Ascending aorta (tissue), 2 donors: ENCODE measurements at regions not wholly inside any gene's neighbourhood (a gene's known extent, or its start where the extent isn't known, plus 50 kb on each side); places are given as distances from the start of the nearest gene placed in this dataset.

Experiments
- DNase-seq, 2 donors: peaks; one replicate each; pipeline ENCODE4 v3.0.0-alpha.2; 2019; ENCODE audit warnings: low spot score in 2 of 2
- H3K27ac ChIP-seq, 2 donors: fragments of 200-600 bp; sonication (generic); one replicate each; pipeline ENCODE4 v1.5.1; 2016 to 2017; ENCODE audit warnings: mild to moderate bottlenecking in 1 of 2
- H3K27me3 ChIP-seq: fragments of 200-600 bp; sonication (generic); one replicate; pipeline ENCODE4 v1.5.1; 2017
- H3K36me3 ChIP-seq, 2 donors: fragments of 200-600 bp; sonication (generic); one replicate each; pipeline ENCODE4 v1.5.1; 2016
- H3K4me1 ChIP-seq, 2 donors: fragments of 200-600 bp; sonication (generic); one replicate each; pipeline ENCODE4 v1.5.1; 2016 to 2017; ENCODE audit warnings: mild to moderate bottlenecking in 1 of 2
- H3K4me3 ChIP-seq, 2 donors: fragments of 200-600 bp; sonication (generic); one replicate each; pipeline ENCODE4 v1.5.1; 2016 to 2017; ENCODE audit warnings: mild to moderate bottlenecking in 1 of 2
- H3K9me3 ChIP-seq, 2 donors: fragments of 200-600 bp; sonication (generic); one replicate each; pipeline ENCODE4 v1.5.1; 2016
- CTCF ChIP-seq, 3 experiments: fragments of 200-600 bp in 2 of 3; fragments of 450-650 bp in 1 of 3; sonication (generic) in 2 of 3; IDR thresholded peaks; one replicate each; pipeline ENCODE4 v1.5.1; 2016 to 2019; ENCODE audit warnings: antibody characterized with exemption in 3 of 3, mild to moderate bottlenecking in 1 of 3, moderate library complexity in 1 of 3
- intact Hi-C: fragments of 100-400 bp; cut with DNase I; formaldehyde crosslinking; loops from one replicate; pipeline ENCODE4 v1.15.1; 2023

- Histone ChIP-seq H3K4me3 (no peak overlapping the region), H3K36me3 (no peaks in the 10 kb centered on the region), H3K27ac (no peak overlapping the region), H3K9me3 (no peaks in the 10 kb centered on the region), H3K4me1 (no peaks in the 10 kb centered on the region), H3K27me3 (no peaks in the 10 kb centered on the region)
- intact Hi-C loops = no loop called here
- no peak for TF ChIP-seq CTCF (IDR thresholded peaks at IDR 0.05)
- DNase-seq = no peak
These were observed 1040.4 kb upstream of the WWC1 start for GRCh38 chr5:167250996-167251395.

DNA sequence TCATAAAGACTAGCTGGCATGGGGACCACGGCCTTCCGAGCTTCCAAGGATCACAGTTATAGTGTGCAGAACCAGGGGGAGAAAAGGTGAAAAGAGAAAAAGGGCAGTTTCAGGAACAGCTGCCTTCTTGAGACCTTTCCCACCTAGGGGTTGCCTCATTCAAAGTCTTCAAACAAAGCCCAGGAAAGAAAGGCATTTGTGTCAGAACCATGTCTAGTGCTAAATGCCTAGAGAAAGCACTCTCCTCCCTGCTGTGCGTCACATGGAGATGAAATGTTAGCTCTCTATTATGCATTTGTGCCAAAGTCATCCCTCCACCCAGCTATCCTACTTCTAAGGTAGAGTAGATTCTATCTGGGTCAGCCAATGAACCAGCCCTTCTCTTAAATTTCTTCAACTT is 1037.3 kb upstream of the WWC1 start:
- DNase-seq = no peak
- TF ChIP-seq CTCF (IDR thresholded peaks at IDR 0.05) = no peak
- H3K4me1 ChIP-seq = no peaks in the 10 kb centered on the region
- no peaks in the 10 kb centered on the region for H3K27me3 ChIP-seq
- H3K4me3 ChIP-seq = no peak overlapping the region
- H3K36me3 ChIP-seq = no peaks in the 10 kb centered on the region
- no peak overlapping the region for H3K27ac ChIP-seq
- intact Hi-C loops = no loop called here
- H3K9me3 ChIP-seq = no peaks in the 10 kb centered on the region

GRCh38 chr5:167255926-167256325 is 1035.5 kb upstream of the WWC1 start:
- TF ChIP-seq CTCF (IDR thresholded peaks at IDR 0.05) = no peak
- intact Hi-C loops = no loop called here
- Histone ChIP-seq H3K27ac (no peak overlapping the region), H3K4me3 (no peak overlapping the region), H3K36me3 (no peaks in the 10 kb centered on the region), H3K9me3 (no peaks in the 10 kb centered on the region), H3K27me3 (no peaks in the 10 kb centered on the region), H3K4me1 (no peaks in the 10 kb centered on the region)
- no peak for DNase-seq

DNA sequence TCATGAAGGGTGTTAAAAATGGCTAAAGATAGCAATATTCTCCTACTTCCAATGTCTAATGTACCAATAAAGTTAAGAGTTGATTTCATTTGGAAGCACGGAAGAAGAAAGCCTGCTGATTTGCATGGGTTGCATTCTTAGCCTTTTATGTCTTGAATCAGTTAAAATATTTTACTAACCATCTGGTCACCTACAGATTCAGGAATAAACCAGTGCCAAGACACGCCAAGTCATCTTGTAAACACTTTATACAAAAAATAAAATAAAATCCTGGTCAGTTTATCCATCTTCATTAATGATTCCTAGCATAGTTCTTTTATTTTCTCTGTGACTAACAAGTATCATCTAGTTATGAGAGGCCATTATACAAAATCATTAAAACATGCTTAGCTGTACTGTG is 1031.6 kb upstream of the WWC1 start:
- Histone ChIP-seq H3K27ac (no peak overlapping the region), H3K36me3 (no peaks in the 10 kb centered on the region), H3K9me3 (no peaks in the 10 kb centered on the region), H3K27me3 (no peaks in the 10 kb centered on the region), H3K4me1 (no peaks in the 10 kb centered on the region), H3K4me3 (no peak overlapping the region)
- DNase-seq = no peak
- TF ChIP-seq CTCF (IDR thresholded peaks at IDR 0.05) = no peak
- intact Hi-C loops = no loop called here

DNA sequence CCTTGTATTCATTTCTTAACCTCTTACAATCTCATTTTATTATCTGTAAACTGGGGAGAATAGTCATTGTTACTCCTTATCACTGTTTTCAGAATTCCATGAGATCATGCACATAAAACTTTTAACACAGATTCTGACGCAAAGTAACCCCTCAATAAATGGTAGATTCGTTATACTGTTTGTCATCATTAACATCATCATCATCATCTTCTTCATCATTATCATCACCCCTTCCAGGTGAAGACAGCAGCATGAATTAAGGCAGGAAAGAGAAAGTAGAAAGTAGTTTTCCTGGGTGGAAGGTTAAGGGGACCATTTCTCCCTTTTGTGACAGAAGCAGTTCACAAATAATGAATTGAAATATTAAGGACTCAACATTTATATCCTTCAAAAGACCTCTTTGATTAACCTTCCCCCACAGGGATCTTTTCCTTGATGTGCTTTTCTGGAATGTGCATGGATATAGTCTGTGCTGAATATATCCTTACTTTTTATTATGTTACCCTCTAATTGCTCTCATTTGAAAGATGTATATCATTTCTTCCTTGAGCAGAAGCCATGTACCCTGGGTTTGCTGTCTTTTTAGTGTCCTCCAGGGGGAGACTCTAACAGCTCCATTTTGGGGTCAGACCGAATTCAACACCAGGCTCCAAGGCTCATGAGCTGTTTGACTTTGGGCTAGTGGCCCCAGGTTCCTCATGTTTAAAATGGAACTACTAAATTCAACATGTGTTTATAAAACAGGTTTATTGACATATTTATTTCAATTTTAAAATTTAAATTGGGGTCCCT is 1029.9 kb upstream of the WWC1 start:
- no peak overlapping the region for H3K27ac ChIP-seq
- H3K4me3 ChIP-seq = no peak overlapping the region
- H3K36me3 ChIP-seq = no peaks in the 10 kb centered on the region
- H3K9me3 ChIP-seq = no peaks in the 10 kb centered on the region
- H3K4me1 ChIP-seq = no peaks in the 10 kb centered on the region
- DNase-seq = no peak
- intact Hi-C loops = no loop called here
- no peaks in the 10 kb centered on the region for H3K27me3 ChIP-seq
- TF ChIP-seq CTCF (IDR thresholded peaks at IDR 0.05) = no peak

- no peak for DNase-seq
- intact Hi-C loops = no loop called here
- H3K36me3 ChIP-seq = no peaks in the 10 kb centered on the region
- TF ChIP-seq CTCF (IDR thresholded peaks at IDR 0.05) = no peak
- no peak overlapping the region for H3K27ac ChIP-seq
- H3K4me1 ChIP-seq = no peaks in the 10 kb centered on the region
- H3K9me3 ChIP-seq = no peaks in the 10 kb centered on the region
- no peak overlapping the region for H3K4me3 ChIP-seq
- H3K27me3 ChIP-seq = no peaks in the 10 kb centered on the region
These were observed 1028.3 kb upstream of the WWC1 start for GRCh38 chr5:167263185-167263584.
